ENCODE measurements at regions not wholly inside any gene's neighbourhood (a gene's known extent, or its start where the extent isn't known, plus 50 kb on each side); places are given as distances from the start of the nearest gene placed in this dataset.

DNA sequence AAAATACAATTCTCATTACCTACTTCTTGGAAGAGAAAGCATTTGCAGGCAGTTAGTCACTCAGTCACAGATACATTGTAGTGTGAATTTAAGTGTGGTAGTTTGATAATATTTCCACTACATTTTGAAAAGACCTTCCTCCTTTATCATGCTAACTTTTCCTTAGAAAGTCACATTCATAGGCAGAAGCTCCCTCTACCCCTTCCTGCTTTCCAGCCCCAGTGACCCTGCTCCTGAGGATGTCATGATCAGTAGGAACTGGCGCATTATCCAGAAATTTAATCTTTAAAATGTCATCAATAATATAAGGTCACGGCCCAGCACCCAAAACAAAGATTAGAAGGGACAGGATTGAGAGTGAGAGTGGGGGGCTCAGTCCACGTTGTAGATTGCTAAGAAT is 707.4 kb upstream of the STXBP6 start:
- Histone ChIP-seq H3K4me3 (ENCODE audit: low read length) (no peak overlapping the region), H2AFZ (ENCODE audit: low read depth, low read length) (no peak overlapping the region), H3K79me2 (replicated peaks; ENCODE audit: insufficient read depth, low read length) (no peaks in the 10 kb centered on the region), H4K20me1 (ENCODE audit: insufficient read depth) (no peaks in the 10 kb centered on the region), H3K27ac (ENCODE audit: low read length) (no peak overlapping the region), H3K36me3 (ENCODE audit: insufficient read depth, low read length) (no peaks in the 10 kb centered on the region), H3F3A (ENCODE audit: insufficient read depth, low read length, poor library complexity, severe bottlenecking) (no peaks in the 10 kb centered on the region), H3K9me2 (ENCODE audit: insufficient read depth, low read length) (no peaks in the 10 kb centered on the region), H3K9me3 (ENCODE audit: low read length) (no peaks in the 10 kb centered on the region), H3K9ac (ENCODE audit: low read length) (no peak overlapping the region), H3K27me3 (ENCODE audit: insufficient read depth, low read depth, low read length) (no peaks in the 10 kb centered on the region), H3K4me2 (ENCODE audit: low read length) (no peak overlapping the region)
- TF ChIP-seq MXI1 (conservative IDR thresholded peaks at IDR 0.05; ENCODE audit: poor library complexity, severe bottlenecking) (no peak), TAF1 (IDR thresholded peaks at IDR 0.05; ENCODE audit: low read depth) (no peak)

GRCh38 chr14:25756876-25757275 is 706.9 kb upstream of the STXBP6 start:
- H4K20me1 ChIP-seq (ENCODE audit: insufficient read depth) = no peaks in the 10 kb centered on the region
- H3F3A ChIP-seq (ENCODE audit: insufficient read depth, low read length, poor library complexity, severe bottlenecking) = no peaks in the 10 kb centered on the region
- H3K36me3 ChIP-seq (ENCODE audit: insufficient read depth, low read length) = no peaks in the 10 kb centered on the region
- H2AFZ ChIP-seq (ENCODE audit: low read depth, low read length) = no peak overlapping the region
- H3K9me3 ChIP-seq (ENCODE audit: low read length) = no peaks in the 10 kb centered on the region
- no peak overlapping the region for H3K4me3 ChIP-seq (ENCODE audit: low read length)
- no peaks in the 10 kb centered on the region for H3K27me3 ChIP-seq (ENCODE audit: insufficient read depth, low read depth, low read length)
- no peaks in the 10 kb centered on the region for H3K9me2 ChIP-seq (ENCODE audit: insufficient read depth, low read length)
- no peaks in the 10 kb centered on the region for H3K79me2 ChIP-seq (replicated peaks; ENCODE audit: insufficient read depth, low read length)
- H3K4me2 ChIP-seq (ENCODE audit: low read length) = no peak overlapping the region
- no peak overlapping the region for H3K27ac ChIP-seq (ENCODE audit: low read length)
- TF ChIP-seq EZH2 (IDR thresholded peaks at IDR 0.05; ENCODE audit: borderline replicate concordance, insufficient read depth, low read length, poor library complexity, severe bottlenecking) = no peak
- TF ChIP-seq, protein P1, sequence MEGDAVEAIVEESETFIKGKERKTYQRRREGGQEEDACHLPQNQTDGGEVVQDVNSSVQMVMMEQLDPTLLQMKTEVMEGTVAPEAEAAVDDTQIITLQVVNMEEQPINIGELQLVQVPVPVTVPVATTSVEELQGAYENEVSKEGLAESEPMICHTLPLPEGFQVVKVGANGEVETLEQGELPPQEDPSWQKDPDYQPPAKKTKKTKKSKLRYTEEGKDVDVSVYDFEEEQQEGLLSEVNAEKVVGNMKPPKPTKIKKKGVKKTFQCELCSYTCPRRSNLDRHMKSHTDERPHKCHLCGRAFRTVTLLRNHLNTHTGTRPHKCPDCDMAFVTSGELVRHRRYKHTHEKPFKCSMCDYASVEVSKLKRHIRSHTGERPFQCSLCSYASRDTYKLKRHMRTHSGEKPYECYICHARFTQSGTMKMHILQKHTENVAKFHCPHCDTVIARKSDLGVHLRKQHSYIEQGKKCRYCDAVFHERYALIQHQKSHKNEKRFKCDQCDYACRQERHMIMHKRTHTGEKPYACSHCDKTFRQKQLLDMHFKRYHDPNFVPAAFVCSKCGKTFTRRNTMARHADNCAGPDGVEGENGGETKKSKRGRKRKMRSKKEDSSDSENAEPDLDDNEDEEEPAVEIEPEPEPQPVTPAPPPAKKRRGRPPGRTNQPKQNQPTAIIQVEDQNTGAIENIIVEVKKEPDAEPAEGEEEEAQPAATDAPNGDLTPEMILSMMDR (IDR thresholded peaks at IDR 0.05; ENCODE audit: poor library complexity, severe bottlenecking) = no peak
- TF ChIP-seq MXI1 (conservative IDR thresholded peaks at IDR 0.05; ENCODE audit: poor library complexity, severe bottlenecking) = no peak
- TF ChIP-seq EP300 (conservative IDR thresholded peaks at IDR 0.05; ENCODE audit: poor library complexity, severe bottlenecking) = no peak
- no peak for TF ChIP-seq REST (IDR thresholded peaks at IDR 0.05; ENCODE audit: borderline replicate concordance)
- TF ChIP-seq TAF1 (IDR thresholded peaks at IDR 0.05; ENCODE audit: low read depth) = no peak
- no peak for TF ChIP-seq RAD21 (conservative IDR thresholded peaks at IDR 0.05)
- no peak overlapping the region for H3K9ac ChIP-seq (ENCODE audit: low read length)

DNA sequence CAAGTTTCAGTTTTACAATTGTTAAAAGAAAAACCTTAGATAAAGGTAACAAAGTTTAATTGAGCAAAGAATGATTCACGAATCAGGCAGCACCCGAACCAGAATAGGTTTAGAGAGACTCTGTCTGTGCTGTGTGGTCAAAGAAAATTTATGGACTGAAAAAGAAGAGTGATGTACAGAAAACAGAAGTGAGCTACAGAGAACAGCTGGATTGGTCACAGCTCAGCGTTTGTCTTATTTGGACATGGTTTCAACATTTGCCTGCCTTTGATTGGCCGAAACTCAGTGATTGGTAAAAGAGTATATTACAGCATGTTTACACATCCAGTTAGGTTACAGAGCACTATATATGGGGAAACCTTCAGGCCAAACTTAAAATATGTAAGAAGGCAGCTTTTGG is 703.2 kb upstream of the STXBP6 start:
- no peak overlapping the region for H3K27ac ChIP-seq (ENCODE audit: low read length)
- no peaks in the 10 kb centered on the region for H4K20me1 ChIP-seq (ENCODE audit: insufficient read depth)
- no peaks in the 10 kb centered on the region for H3K9me2 ChIP-seq (ENCODE audit: insufficient read depth, low read length)
- H2AFZ ChIP-seq (ENCODE audit: low read depth, low read length) = no peak overlapping the region
- no peak overlapping the region for H3K4me3 ChIP-seq (ENCODE audit: low read length)
- H3K9me3 ChIP-seq (ENCODE audit: low read length) = no peaks in the 10 kb centered on the region
- H3F3A ChIP-seq (ENCODE audit: insufficient read depth, low read length, poor library complexity, severe bottlenecking) = no peaks in the 10 kb centered on the region
- H3K9ac ChIP-seq (ENCODE audit: low read length) = no peak overlapping the region
- H3K4me2 ChIP-seq (ENCODE audit: low read length) = no peak overlapping the region
- no peaks in the 10 kb centered on the region for H3K79me2 ChIP-seq (replicated peaks; ENCODE audit: insufficient read depth, low read length)
- no peaks in the 10 kb centered on the region for H3K27me3 ChIP-seq (ENCODE audit: insufficient read depth, low read depth, low read length)
- no peaks in the 10 kb centered on the region for H3K36me3 ChIP-seq (ENCODE audit: insufficient read depth, low read length)
- TF ChIP-seq, protein P1 (IDR thresholded peaks at IDR 0.05; ENCODE audit: poor library complexity, severe bottlenecking) = no peak
- TF ChIP-seq EZH2 (IDR thresholded peaks at IDR 0.05; ENCODE audit: borderline replicate concordance, insufficient read depth, low read length, poor library complexity, severe bottlenecking) (no peak), MXI1 (conservative IDR thresholded peaks at IDR 0.05; ENCODE audit: poor library complexity, severe bottlenecking) (no peak), SMC3 (conservative IDR thresholded peaks at IDR 0.05; ENCODE audit: poor library complexity) (no peak), TAF1 (IDR thresholded peaks at IDR 0.05; ENCODE audit: low read depth) (no peak), RAD21 (conservative IDR thresholded peaks at IDR 0.05) (no peak), EP300 (conservative IDR thresholded peaks at IDR 0.05; ENCODE audit: poor library complexity, severe bottlenecking) (no peak), REST (IDR thresholded peaks at IDR 0.05; ENCODE audit: borderline replicate concordance) (no peak), POLR2AphosphoS5 (IDR thresholded peaks at IDR 0.05) (no peak)

All from neural cell (in vitro differentiated cells).